DOHH2 (cell line): ENCODE measurements at regions not wholly inside any gene's neighbourhood (a gene's known extent, or its start where the extent isn't known, plus 50 kb on each side); places are given as distances from the start of the nearest gene placed in this dataset.
"Not testable (repeated sequence)": the region's sequence is repeated elsewhere in the genome, so short reads cannot be mapped to it uniquely, and the experiment has no call there.

Experiments used
- H3F3A ChIP-seq: fragments of 200-600 bp; sonication (generic), shearing (Covaris generic); 2 replicates; pipeline ENCODE4 v1.6.0; 2016; ENCODE audit warnings: antibody characterized with exemption, mild to moderate bottlenecking; ENCODE audit not compliant: control insufficient read depth, insufficient read depth
- H3K27ac ChIP-seq: fragments of 200-600 bp; sonication (generic); 2 replicates; pipeline ENCODE4 v1.5.1; 2014; ENCODE audit warnings: low read depth, mild to moderate bottlenecking, low read length, moderate library complexity
- H3K27me3 ChIP-seq: fragments of 200-600 bp; sonication (generic); 2 replicates; pipeline ENCODE4 v1.6.1; 2014; ENCODE audit warnings: mild to moderate bottlenecking, low read length, mixed read lengths; ENCODE audit not compliant: control insufficient read depth
- H3K36me3 ChIP-seq: fragments of 200-600 bp; sonication (generic); 2 replicates; pipeline ENCODE4 v1.6.1; 2014; ENCODE audit warnings: mild to moderate bottlenecking, low read length, moderate library complexity, mixed read lengths; ENCODE audit not compliant: control insufficient read depth
- H3K4me1 ChIP-seq: fragments of 200-600 bp; sonication (generic); 2 replicates; pipeline ENCODE4 v1.6.1; 2014; ENCODE audit warnings: mild to moderate bottlenecking, low read length, mixed read lengths; ENCODE audit not compliant: control insufficient read depth
- H3K4me2 ChIP-seq: fragments of 200-600 bp; sonication (generic); 2 replicates; pipeline ENCODE4 v1.6.0; 2014; ENCODE audit warnings: mild to moderate bottlenecking, low read length, moderate library complexity
- H3K4me3 ChIP-seq: fragments of 200-600 bp; sonication (generic); 2 replicates; pipeline ENCODE4 v1.5.1; 2014; ENCODE audit warnings: mild to moderate bottlenecking, low read length, mixed read lengths
- H3K79me2 ChIP-seq: fragments of 200-600 bp; sonication (generic); 2 replicates; pipeline ENCODE4 v1.6.1; 2014; ENCODE audit warnings: mild to moderate bottlenecking, low read length, mixed read lengths; ENCODE audit not compliant: control insufficient read depth
- H3K9me2 ChIP-seq: fragments of 200-600 bp; sonication (generic); replicated peaks from 2 replicates; pipeline ENCODE4 v1.6.1; 2014; ENCODE audit warnings: mild to moderate bottlenecking, low read length, mixed read lengths; ENCODE audit not compliant: control insufficient read depth
- H3K9me3 ChIP-seq: fragments of 200-600 bp; sonication (generic); 2 replicates; pipeline ENCODE4 v1.6.1; 2014; ENCODE audit warnings: antibody characterized with exemption, low read length, mixed read lengths; ENCODE audit not compliant: control insufficient read depth, insufficient read depth
- H4K20me1 ChIP-seq: fragments of 200-600 bp; sonication (generic); 2 replicates; pipeline ENCODE4 v1.6.0; 2014; ENCODE audit warnings: low read depth, mild to moderate bottlenecking, antibody characterized with exemption, low read length, moderate library complexity; ENCODE audit not compliant: control insufficient read depth, insufficient read depth
- EZH2phosphoT487 ChIP-seq: fragments of 200-600 bp; sonication (generic); IDR thresholded peaks from 2 replicates; pipeline ENCODE4 v1.6.1; 2017; ENCODE audit warnings: borderline replicate concordance, mild to moderate bottlenecking, antibody characterized with exemption, low read length, moderate library complexity, mixed read lengths
- TF ChIP-seq, protein P1 (sequence below): fragments of 200-600 bp; sonication (generic); IDR thresholded peaks from one replicate; pipeline ENCODE4 v1.5.1; 2014; ENCODE audit warnings: antibody characterized with exemption, mild to moderate bottlenecking, low read depth, low read length; ENCODE audit not compliant: poor library complexity, severe bottlenecking

- Histone ChIP-seq H4K20me1 (no peaks in the 10 kb centered on the region), H3K4me3 (no peak overlapping the region), H3F3A (no peaks in the 10 kb centered on the region), H3K9me2 (no peaks in the 10 kb centered on the region), H3K9me3 (no peaks in the 10 kb centered on the region), H3K4me1 (no peaks in the 10 kb centered on the region), H3K27me3 (no peaks in the 10 kb centered on the region), H3K36me3 (no peaks in the 10 kb centered on the region), H3K4me2 (no peak overlapping the region), H3K27ac (no peak overlapping the region), H3K79me2 (no peaks in the 10 kb centered on the region)
- no peak for TF ChIP-seq EZH2phosphoT487
- TF ChIP-seq, protein P1, sequence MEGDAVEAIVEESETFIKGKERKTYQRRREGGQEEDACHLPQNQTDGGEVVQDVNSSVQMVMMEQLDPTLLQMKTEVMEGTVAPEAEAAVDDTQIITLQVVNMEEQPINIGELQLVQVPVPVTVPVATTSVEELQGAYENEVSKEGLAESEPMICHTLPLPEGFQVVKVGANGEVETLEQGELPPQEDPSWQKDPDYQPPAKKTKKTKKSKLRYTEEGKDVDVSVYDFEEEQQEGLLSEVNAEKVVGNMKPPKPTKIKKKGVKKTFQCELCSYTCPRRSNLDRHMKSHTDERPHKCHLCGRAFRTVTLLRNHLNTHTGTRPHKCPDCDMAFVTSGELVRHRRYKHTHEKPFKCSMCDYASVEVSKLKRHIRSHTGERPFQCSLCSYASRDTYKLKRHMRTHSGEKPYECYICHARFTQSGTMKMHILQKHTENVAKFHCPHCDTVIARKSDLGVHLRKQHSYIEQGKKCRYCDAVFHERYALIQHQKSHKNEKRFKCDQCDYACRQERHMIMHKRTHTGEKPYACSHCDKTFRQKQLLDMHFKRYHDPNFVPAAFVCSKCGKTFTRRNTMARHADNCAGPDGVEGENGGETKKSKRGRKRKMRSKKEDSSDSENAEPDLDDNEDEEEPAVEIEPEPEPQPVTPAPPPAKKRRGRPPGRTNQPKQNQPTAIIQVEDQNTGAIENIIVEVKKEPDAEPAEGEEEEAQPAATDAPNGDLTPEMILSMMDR, result no peak
These were observed 184.9 kb upstream of the OR13F1 start for GRCh38 chr9:104319198-104319597.

DNA sequence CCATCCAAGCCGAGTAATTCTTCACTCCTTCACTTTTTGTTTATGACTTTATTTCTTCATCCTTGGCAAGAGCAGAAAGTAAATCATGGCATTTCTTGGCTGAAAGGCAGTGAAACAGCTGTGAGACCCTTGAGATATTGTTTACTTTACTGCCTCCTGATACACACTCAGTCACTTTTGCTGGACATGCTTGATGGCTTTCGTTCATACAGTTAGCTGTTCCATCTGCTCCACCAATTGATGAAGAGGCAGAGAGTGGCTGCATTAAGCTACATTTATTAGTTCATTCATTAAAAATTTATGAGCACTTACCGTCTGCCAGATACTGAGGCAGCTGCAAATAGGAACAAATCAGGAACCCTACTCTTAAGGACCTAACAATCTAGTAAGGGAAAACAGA is 184.4 kb upstream of the OR13F1 start:
- TF ChIP-seq, protein P1, result no peak
- TF ChIP-seq EZH2phosphoT487, result no peak
- Histone ChIP-seq H3K36me3 (no peaks in the 10 kb centered on the region), H3F3A (no peaks in the 10 kb centered on the region), H3K4me3 (no peak overlapping the region), H3K27ac (no peak overlapping the region), H3K4me2 (no peak overlapping the region), H3K4me1 (no peaks in the 10 kb centered on the region), H3K79me2 (no peaks in the 10 kb centered on the region), H3K27me3 (no peaks in the 10 kb centered on the region), H3K9me3 (no peaks in the 10 kb centered on the region), H4K20me1 (no peaks in the 10 kb centered on the region), H3K9me2 (no peaks in the 10 kb centered on the region)

DNA sequence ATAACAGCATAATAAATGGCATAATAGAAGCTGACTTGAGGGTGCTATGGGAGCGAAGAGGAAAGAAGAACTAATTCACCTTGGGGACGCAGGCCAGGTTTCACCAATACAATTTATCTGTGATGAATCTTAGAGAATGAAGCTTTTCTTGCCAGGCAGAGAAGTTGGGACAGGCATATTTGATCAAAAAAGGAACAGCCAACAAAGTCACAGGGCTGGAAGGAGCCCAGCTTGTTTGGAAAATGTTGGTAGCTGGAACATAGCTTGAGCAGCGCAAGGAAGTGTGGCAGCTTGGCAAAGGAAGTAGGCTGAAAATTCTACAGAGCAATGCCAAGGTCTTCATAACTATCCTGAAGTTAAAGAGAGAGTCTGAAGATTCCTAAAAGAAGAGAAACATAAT is 181.5 kb upstream of the OR13F1 start:
- no peaks in the 10 kb centered on the region for H3K4me1 ChIP-seq

GRCh38 chr9:104323967-104324694 is 179.9 kb upstream of the OR13F1 start:
- not testable (repeated sequence) for H3K79me2 ChIP-seq, H3K27me3 ChIP-seq, H3K36me3 ChIP-seq, H3K4me3 ChIP-seq, H3K9me2 ChIP-seq, H4K20me1 ChIP-seq, H3K4me1 ChIP-seq, H3F3A ChIP-seq, H3K27ac ChIP-seq, H3K4me2 ChIP-seq, H3K9me3 ChIP-seq

More for the DNA sequence above, 181.5 kb upstream of the OR13F1 start:
- Histone ChIP-seq H3F3A (no peaks in the 10 kb centered on the region), H3K4me2 (no peak overlapping the region), H3K9me3 (no peaks in the 10 kb centered on the region), H3K4me3 (no peak overlapping the region), H3K27me3 (no peaks in the 10 kb centered on the region), H3K27ac (no peak overlapping the region), H3K79me2 (no peaks in the 10 kb centered on the region), H3K36me3 (no peaks in the 10 kb centered on the region), H4K20me1 (no peaks in the 10 kb centered on the region), H3K9me2 (no peaks in the 10 kb centered on the region)
- TF ChIP-seq, protein P1, result no peak
- no peak for TF ChIP-seq EZH2phosphoT487
